Smooth muscle cell (in vitro differentiated cells): ENCODE measurements at regions not wholly inside any gene's neighbourhood (a gene's known extent, or its start where the extent isn't known, plus 50 kb on each side); places are given as distances from the start of the nearest gene placed in this dataset.
"Not testable (repeated sequence)": the region's sequence is repeated elsewhere in the genome, so short reads cannot be mapped to it uniquely, and the experiment has no call there.

Source experiments
- DNase-seq: peaks from one replicate; lab custom pipeline; 2025; ENCODE audit not compliant: unreplicated experiment; lab: John Stamatoyannopoulos, UW
- H2AFZ ChIP-seq: fragments of 200-600 bp; sonication (generic); 2 replicates; pipeline ENCODE4 v1.6.0; 2016; ENCODE audit warnings: antibody characterized with exemption, low read depth, mild to moderate bottlenecking
- H3F3A ChIP-seq: fragments of 200-600 bp; sonication (generic); 2 replicates; pipeline ENCODE4 v1.6.0; 2017; ENCODE audit warnings: antibody characterized with exemption, low read depth
- H3K27ac ChIP-seq: fragments of 200-600 bp; sonication (generic); 2 replicates; pipeline ENCODE4 v1.5.1; 2016; ENCODE audit warnings: low read depth, mild to moderate bottlenecking
- H3K27me3 ChIP-seq: fragments of 200-600 bp; sonication (generic); 2 replicates; pipeline ENCODE4 v1.6.1; 2016; ENCODE audit warnings: low read depth, mild to moderate bottlenecking
- H3K36me3 ChIP-seq: fragments of 200-600 bp; sonication (generic); 2 replicates; pipeline ENCODE4 v1.5.1; 2016; ENCODE audit warnings: low read depth
- H3K4me1 ChIP-seq: fragments of 200-600 bp; sonication (generic); 2 replicates; pipeline ENCODE4 v1.5.1; 2016; ENCODE audit warnings: low read depth
- H3K4me2 ChIP-seq: fragments of 200-600 bp; sonication (generic); 2 replicates; pipeline ENCODE4 v1.6.0; 2016; ENCODE audit warnings: mild to moderate bottlenecking
- H3K4me3 ChIP-seq: fragments of 200-600 bp; sonication (generic); 2 replicates; pipeline ENCODE4 v1.5.1; 2016; ENCODE audit warnings: mild to moderate bottlenecking
- H3K79me2 ChIP-seq: fragments of 200-600 bp; sonication (generic); 2 replicates; pipeline ENCODE4 v1.6.0; 2016; ENCODE audit warnings: low read depth, mild to moderate bottlenecking
- H3K9ac ChIP-seq: fragments of 200-600 bp; sonication (generic); 2 replicates; pipeline ENCODE4 v1.6.0; 2016; ENCODE audit warnings: low read depth
- H3K9me3 ChIP-seq: fragments of 200-600 bp; sonication (generic); replicated peaks from 2 replicates; pipeline ENCODE4 v1.5.1; 2016; ENCODE audit warnings: low read depth
- H4K20me1 ChIP-seq: fragments of 200-600 bp; sonication (generic); 2 replicates; pipeline ENCODE4 v1.6.0; 2016; ENCODE audit warnings: low read depth
- whole genome bisulfite sequencing: methylation state at CpG from one replicate; pipeline ENCODE4 v1.1.7; 2016; ENCODE audit warnings: low lambda C conversion rate; 5-methylcytosine and 5-hydroxymethylcytosine counted together
- TF ChIP-seq, protein P1 (sequence below): fragments of 200-600 bp; sonication (generic); IDR thresholded peaks from 2 replicates; pipeline ENCODE4 v1.5.1; 2017; ENCODE audit warnings: borderline replicate concordance, mild to moderate bottlenecking, antibody characterized with exemption; ENCODE audit not compliant: insufficient read depth, poor library complexity, severe bottlenecking

DNA sequence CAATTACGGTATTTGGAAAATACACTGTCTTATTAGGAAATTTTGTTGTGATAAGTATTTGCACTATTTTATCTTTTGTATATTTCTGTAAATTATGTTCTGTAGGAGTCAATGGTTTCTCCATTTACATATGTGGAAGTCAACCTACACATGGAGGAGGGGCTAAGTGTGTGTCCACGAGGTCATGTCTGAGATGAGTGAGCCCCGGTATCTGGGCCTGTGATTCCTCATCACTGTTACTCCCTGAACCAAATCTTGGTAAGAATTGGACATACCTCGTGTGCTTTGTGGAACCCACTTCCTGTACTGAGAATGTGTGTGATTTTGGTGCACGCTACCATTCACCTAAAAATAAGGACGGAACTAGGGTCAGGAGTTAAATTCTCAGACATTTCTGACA lies 1105.5 kb downstream of the TMEM121 start:
- H3K27me3 ChIP-seq: no peaks in the 10 kb centered on the region
- WGBS: 74% methylated on average over 6 of the region's 6 CpGs
- no peaks in the 10 kb centered on the region for H3K79me2 ChIP-seq
- no peaks in the 10 kb centered on the region for H4K20me1 ChIP-seq
- TF ChIP-seq, protein P1, sequence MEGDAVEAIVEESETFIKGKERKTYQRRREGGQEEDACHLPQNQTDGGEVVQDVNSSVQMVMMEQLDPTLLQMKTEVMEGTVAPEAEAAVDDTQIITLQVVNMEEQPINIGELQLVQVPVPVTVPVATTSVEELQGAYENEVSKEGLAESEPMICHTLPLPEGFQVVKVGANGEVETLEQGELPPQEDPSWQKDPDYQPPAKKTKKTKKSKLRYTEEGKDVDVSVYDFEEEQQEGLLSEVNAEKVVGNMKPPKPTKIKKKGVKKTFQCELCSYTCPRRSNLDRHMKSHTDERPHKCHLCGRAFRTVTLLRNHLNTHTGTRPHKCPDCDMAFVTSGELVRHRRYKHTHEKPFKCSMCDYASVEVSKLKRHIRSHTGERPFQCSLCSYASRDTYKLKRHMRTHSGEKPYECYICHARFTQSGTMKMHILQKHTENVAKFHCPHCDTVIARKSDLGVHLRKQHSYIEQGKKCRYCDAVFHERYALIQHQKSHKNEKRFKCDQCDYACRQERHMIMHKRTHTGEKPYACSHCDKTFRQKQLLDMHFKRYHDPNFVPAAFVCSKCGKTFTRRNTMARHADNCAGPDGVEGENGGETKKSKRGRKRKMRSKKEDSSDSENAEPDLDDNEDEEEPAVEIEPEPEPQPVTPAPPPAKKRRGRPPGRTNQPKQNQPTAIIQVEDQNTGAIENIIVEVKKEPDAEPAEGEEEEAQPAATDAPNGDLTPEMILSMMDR: no peak
- H3K4me3 ChIP-seq: no peak overlapping the region
- no peak overlapping the region for H3K9ac ChIP-seq
- H3K4me2 ChIP-seq: no peak overlapping the region
- peaks cover 5% of the 10 kb centered on the region for H3K9me3 ChIP-seq
- H2AFZ ChIP-seq: no peak overlapping the region
- H3F3A ChIP-seq: no peaks in the 10 kb centered on the region
- no peaks in the 10 kb centered on the region for H3K36me3 ChIP-seq
- H3K4me1 ChIP-seq: no peaks in the 10 kb centered on the region
- H3K27ac ChIP-seq: no peak overlapping the region
- no peak for DNase-seq

DNA sequence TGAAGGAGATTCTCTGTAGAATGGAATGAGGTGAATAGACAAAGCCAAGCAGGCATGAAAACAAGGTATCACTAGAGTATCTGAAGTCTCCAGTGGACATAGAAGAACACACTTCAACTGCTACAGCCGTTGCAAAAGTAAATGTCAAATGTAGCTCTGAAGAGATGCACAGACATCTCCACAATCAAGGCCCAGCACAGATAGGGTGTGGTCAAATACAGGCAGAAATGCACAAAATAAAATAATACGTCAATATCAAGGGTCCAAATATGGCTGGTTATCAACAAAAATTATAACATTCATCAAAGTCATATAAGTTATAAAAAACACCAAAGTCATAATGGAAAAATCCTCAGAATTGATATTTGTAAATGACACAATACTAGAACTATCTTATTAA lies 1107.3 kb downstream of the TMEM121 start:
- Histone ChIP-seq H3K4me2 (no peak overlapping the region), H3K9me3 (peaks cover 5% of the 10 kb centered on the region), H3K4me1 (no peaks in the 10 kb centered on the region), H3K27ac (no peak overlapping the region), H3K79me2 (no peaks in the 10 kb centered on the region), H3K9ac (no peak overlapping the region), H2AFZ (no peak overlapping the region), H3K4me3 (no peak overlapping the region), H3F3A (no peaks in the 10 kb centered on the region), H3K36me3 (no peaks in the 10 kb centered on the region), H3K27me3 (no peaks in the 10 kb centered on the region), H4K20me1 (no peaks in the 10 kb centered on the region)
- WGBS: 74% methylated on average over 2 of the region's 2 CpGs
- no peak for DNase-seq
- TF ChIP-seq, protein P1: no peak

DNA sequence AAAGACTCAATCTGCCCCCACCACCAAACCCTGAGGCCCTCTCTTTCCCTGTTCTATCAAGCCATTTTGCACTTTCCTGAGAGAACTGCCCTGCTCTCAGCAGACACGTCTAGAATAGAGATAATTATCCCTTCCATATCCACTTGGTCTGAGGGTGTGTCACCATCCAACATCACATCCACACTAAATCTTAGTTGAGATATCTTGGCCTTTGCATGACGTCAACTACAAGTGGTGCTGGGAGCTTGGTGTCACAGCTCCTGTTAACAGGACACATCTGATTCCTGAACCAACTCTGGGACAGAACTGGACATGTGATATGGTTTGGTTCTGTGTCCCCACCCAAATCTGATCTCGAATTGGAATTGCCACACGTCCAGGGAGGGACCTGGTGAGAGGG lies 1109.2 kb downstream of the TMEM121 start:
- Histone ChIP-seq H3K27me3 (no peaks in the 10 kb centered on the region), H3K4me3 (no peak overlapping the region), H3K79me2 (no peaks in the 10 kb centered on the region), H3K9me3 (peaks cover 5% of the 10 kb centered on the region), H3K27ac (no peak overlapping the region), H3K4me1 (no peaks in the 10 kb centered on the region), H4K20me1 (no peaks in the 10 kb centered on the region), H3K36me3 (no peaks in the 10 kb centered on the region), H2AFZ (no peak overlapping the region), H3K4me2 (no peak overlapping the region), H3K9ac (no peak overlapping the region), H3F3A (no peaks in the 10 kb centered on the region)
- WGBS: 34% methylated on average over 4 of the region's 4 CpGs
- TF ChIP-seq, protein P1: no peak
- no peak for DNase-seq

DNA sequence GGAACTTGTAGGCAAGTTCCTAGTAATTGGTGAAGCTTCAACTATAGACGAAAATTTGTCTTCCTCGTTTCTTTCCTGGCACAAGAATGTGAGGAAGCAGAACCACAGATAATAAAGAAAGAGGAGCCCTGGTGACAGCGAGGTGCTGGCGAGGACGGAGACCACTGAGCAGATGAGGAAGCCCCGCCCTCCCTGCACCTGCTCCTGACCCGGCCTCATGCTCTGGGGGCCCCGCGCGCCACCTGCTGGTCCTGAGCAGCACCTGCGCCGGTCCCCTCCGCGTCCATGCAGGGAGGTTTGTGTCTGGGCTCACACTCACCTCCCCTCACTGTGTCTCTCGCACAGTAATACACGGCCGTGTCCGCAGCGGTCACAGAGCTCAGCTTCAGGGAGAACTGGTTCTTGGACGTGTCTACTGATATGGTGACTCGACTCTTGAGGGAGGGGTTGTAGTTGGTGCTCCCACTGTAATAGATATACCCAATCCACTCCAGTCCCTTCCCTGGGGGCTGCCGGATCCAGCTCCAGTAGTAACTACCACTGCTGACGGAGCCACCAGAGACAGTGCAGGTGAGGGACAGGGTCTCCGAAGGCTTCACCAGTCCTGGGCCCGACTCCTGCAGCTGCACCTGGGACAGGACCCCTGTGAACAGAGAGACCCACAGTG lies 1112.5 kb downstream of the TMEM121 start:
- not testable (repeated sequence) for H3K4me3 ChIP-seq, H3K9ac ChIP-seq, H4K20me1 ChIP-seq, H2AFZ ChIP-seq, H3K9me3 ChIP-seq, DNase-seq, H3K36me3 ChIP-seq, H3K27ac ChIP-seq, H3K4me1 ChIP-seq, H3K79me2 ChIP-seq, H3F3A ChIP-seq, H3K27me3 ChIP-seq, H3K4me2 ChIP-seq
- 69% methylated on average over 15 of the region's 25 CpGs for WGBS
